GM21447 (cell line): ENCODE measurements at regions not wholly inside any gene's neighbourhood (a gene's known extent, or its start where the extent isn't known, plus 50 kb on each side); places are given as distances from the start of the nearest gene placed in this dataset.

Experiments used
- ATAC-seq: cut with Tn5 transposase; IDR thresholded peaks from one replicate; pipeline ENCODE4 v1.9.1; 2021; ENCODE audit not compliant: unreplicated experiment

GRCh38 chr16:52055381-52055780, 491.6 kb downstream of the TOX3 start:
- ATAC-seq = no peak

GRCh38 chr16:52054326-52054725, 492.6 kb downstream of the TOX3 start:
- ATAC-seq = no peak

- no peak for ATAC-seq
These were observed 494.1 kb downstream of the TOX3 start for GRCh38 chr16:52052818-52053217.

GRCh38 chr16:52051414-52052172, 495.4 kb downstream of the TOX3 start:
- ATAC-seq = no peak

GRCh38 chr16:52050418-52050817, 496.5 kb downstream of the TOX3 start:
- no peak for ATAC-seq

- ATAC-seq = no peak
These were observed 511.5 kb downstream of the TOX3 start for GRCh38 chr16:52035436-52035835.

- ATAC-seq = no peak
These were observed 512.1 kb downstream of the TOX3 start for GRCh38 chr16:52034830-52035229.

GRCh38 chr16:52033992-52034391, 513.0 kb downstream of the TOX3 start:
- ATAC-seq = no peak

GRCh38 chr16:52022980-52023379, 524.0 kb downstream of the TOX3 start:
- ATAC-seq = no peak

GRCh38 chr16:52022177-52022576, 524.8 kb downstream of the TOX3 start:
- no peak for ATAC-seq

- no peak for ATAC-seq
These were observed 530.6 kb downstream of the TOX3 start for GRCh38 chr16:52016387-52016786.

- ATAC-seq = no peak
These were observed 541.4 kb downstream of the TOX3 start for GRCh38 chr16:52005551-52005950.

GRCh38 chr16:52004343-52004742, 542.6 kb downstream of the TOX3 start:
- no peak for ATAC-seq

- ATAC-seq = no peak
These were observed 544.9 kb downstream of the TOX3 start for GRCh38 chr16:52002026-52002425.

- no peak for ATAC-seq
These were observed 550.4 kb downstream of the TOX3 start for GRCh38 chr16:51996516-51996915.

- ATAC-seq = no peak
These were observed 552.3 kb downstream of the TOX3 start for GRCh38 chr16:51994597-51994996.

GRCh38 chr16:51989637-51990230, 557.2 kb downstream of the TOX3 start:
- ATAC-seq = no peak

- ATAC-seq = no peak
These were observed 558.0 kb downstream of the TOX3 start for GRCh38 chr16:51988977-51989376.

- no peak for ATAC-seq
These were observed 559.4 kb downstream of the TOX3 start for GRCh38 chr16:51987519-51987918.

GRCh38 chr16:51986717-51987116, 560.2 kb downstream of the TOX3 start:
- no peak for ATAC-seq

- no peak for ATAC-seq
These were observed 560.6 kb downstream of the TOX3 start for GRCh38 chr16:51986301-51986700.

GRCh38 chr16:51985126-51985525, 561.8 kb downstream of the TOX3 start:
- no peak for ATAC-seq

GRCh38 chr16:51984395-51984794, 562.5 kb downstream of the TOX3 start:
- no peak for ATAC-seq
